Lung (tissue), 11 donors: ENCODE measurements at regions not wholly inside any gene's neighbourhood (a gene's known extent, or its start where the extent isn't known, plus 50 kb on each side); places are given as distances from the start of the nearest gene placed in this dataset.
"Not testable (repeated sequence)": the region's sequence is repeated elsewhere in the genome, so short reads cannot be mapped to it uniquely, and the experiment has no call there.

ENCODE experiments used
- ATAC-seq: fragments of 200-7000 bp; cut with Tn5 transposase; one replicate; pipeline ENCODE4 v1.9.1; 2020; ENCODE audit warnings: moderate number of reproducible peaks; ENCODE audit not compliant: insufficient read depth, low FRiP score
- DNase-seq, 3 donors: peaks; one replicate each; pipeline ENCODE4 v3.0.0-alpha.2; 2013 to 2017
- H3K27ac ChIP-seq, 2 donors: one replicate each; pipeline ENCODE4 v1.5.1; 2013; ENCODE audit warnings: mild to moderate bottlenecking in 2 of 2, moderate library complexity in 2 of 2, control low read depth in 1 of 2, inconsistent platforms in 1 of 2, low read depth in 1 of 2, low read length in 1 of 2
- H3K27me3 ChIP-seq, 3 donors: one replicate each; pipeline ENCODE4 v1.5.1; 2013; ENCODE audit warnings: low read length in 2 of 3; ENCODE audit not compliant: control insufficient read depth in 3 of 3, insufficient read depth in 3 of 3
- H3K36me3 ChIP-seq, 4 donors: one replicate each; pipeline ENCODE4 v1.5.1; 2013; ENCODE audit warnings: low read length in 4 of 4, mild to moderate bottlenecking in 1 of 4, moderate library complexity in 1 of 4; ENCODE audit not compliant: control insufficient read depth in 4 of 4, insufficient read depth in 4 of 4
- H3K4me1 ChIP-seq, 5 donors: one replicate each; pipeline ENCODE4 v1.5.1; 2013; ENCODE audit warnings: low read length in 5 of 5, mild to moderate bottlenecking in 2 of 5, moderate library complexity in 1 of 5; ENCODE audit not compliant: control insufficient read depth in 5 of 5, insufficient read depth in 5 of 5
- H3K4me3 ChIP-seq: one replicate; pipeline ENCODE4 v1.5.1; 2013; ENCODE audit warnings: mild to moderate bottlenecking, control low read depth, moderate library complexity
- H3K9ac ChIP-seq, 2 donors: one replicate each; pipeline ENCODE4 v1.5.1; 2013; ENCODE audit warnings: low read length in 2 of 2, control low read depth in 1 of 2; ENCODE audit not compliant: insufficient read depth in 1 of 2
- H3K9me3 ChIP-seq, 4 donors: one replicate each; pipeline ENCODE4 v1.5.1; 2013; ENCODE audit warnings: low read length in 3 of 4, mild to moderate bottlenecking in 1 of 4, moderate library complexity in 1 of 4; ENCODE audit not compliant: control insufficient read depth in 4 of 4, insufficient read depth in 3 of 4
- CTCF ChIP-seq: IDR thresholded peaks from 2 replicates; pipeline ENCODE4 v1.5.1; 2012; ENCODE audit warnings: mild to moderate bottlenecking; ENCODE audit errors: control extremely low read depth, extremely low read depth
- WGBS, 2 donors: extraction: QIAGEN DNeasy Blood & Tissue Kit; methylation state at CpG; one replicate each; pipeline ENCODE4 v1.1.7; 2013; 5-methylcytosine and 5-hydroxymethylcytosine counted together
- donor health status: control.
- donor health status: control.
- donor health status: Bipolar disorder and iron deficiency.
- donor health status: healthy.
- donor health status: DM: yes; HTN: yes; CAD: no.

- no peak for TF ChIP-seq CTCF
- no peak for ATAC-seq
Measured at GRCh38 chr4:3376266-3376665, 65.5 kb upstream of the HGFAC start.

GRCh38 chr4:3377557-3377956, 64.2 kb upstream of the HGFAC start:
- Histone ChIP-seq H3K9me3 (peaks cover 0 to 10% (median 2%) of the 10 kb centered on the region in 4 donors), H3K27me3 (no peaks in the 10 kb centered on the region), H3K4me3 (no peak overlapping the region), H3K9ac (no peak overlapping the region), H3K27ac (no peak overlapping the region), H3K4me1 (peaks cover 0 to 8% (median under 1%) of the 10 kb centered on the region in 5 donors), H3K36me3 (peaks cover 0 to 12% (median 6%) of the 10 kb centered on the region in 4 donors)
- no peak for TF ChIP-seq CTCF
- no peak for ATAC-seq
- WGBS, 2 donors, result 91 to 95% methylated on average over 6 of the region's 6 CpGs
- no peak for DNase-seq

More at GRCh38 chr4:3376266-3376665, 65.5 kb upstream of the HGFAC start:
- 88 to 95% methylated on average over 10 of the region's 10 CpGs for WGBS, 2 donors
- Histone ChIP-seq H3K27ac (no peak overlapping the region), H3K9me3 (peaks cover 0 to 10% (median 2%) of the 10 kb centered on the region in 4 donors), H3K27me3 (no peaks in the 10 kb centered on the region), H3K36me3 (peaks cover 0 to 9% (median 6%) of the 10 kb centered on the region in 4 donors), H3K9ac (no peak overlapping the region), H3K4me3 (no peak overlapping the region), H3K4me1 (peaks cover 0 to 17% (median 12%) of the 10 kb centered on the region in 5 donors)
- no peak for DNase-seq

- not testable (repeated sequence) for H3K27ac ChIP-seq, ATAC-seq, DNase-seq, H3K9ac ChIP-seq, H3K27me3 ChIP-seq, H3K4me3 ChIP-seq
- H3K4me1 ChIP-seq, result peaks cover 0 to 17% (median 5%) of the 10 kb centered on the region in 5 donors
- peaks cover 0 to 12% (median 6%) of the 10 kb centered on the region in 4 donors for H3K36me3 ChIP-seq
- peaks cover 0 to 10% (median 2%) of the 10 kb centered on the region in 4 donors for H3K9me3 ChIP-seq
- WGBS, 2 donors, result 96 to 98% methylated on average over 3 of the region's 3 CpGs
Measured at GRCh38 chr4:3380336-3380735, 61.4 kb upstream of the HGFAC start.

- 76 to 84% methylated on average over 5 of the region's 5 CpGs for WGBS, 2 donors
- not testable (repeated sequence) for H3K27me3 ChIP-seq, H3K4me3 ChIP-seq, DNase-seq, H3K27ac ChIP-seq, H3K9ac ChIP-seq, H3K9me3 ChIP-seq, ATAC-seq
- Histone ChIP-seq H3K4me1 (peaks cover 0 to 25% (median 6%) of the 10 kb centered on the region in 5 donors), H3K36me3 (peaks cover 0 to 12% (median 4%) of the 10 kb centered on the region in 4 donors)
Measured at GRCh38 chr4:3381208-3381607, 60.6 kb upstream of the HGFAC start.
